Body of pancreas (tissue), 4 donors: ENCODE measurements at regions not wholly inside any gene's neighbourhood (a gene's known extent, or its start where the extent isn't known, plus 50 kb on each side); places are given as distances from the start of the nearest gene placed in this dataset.

Experiments
- ATAC-seq: fragments of 150-250 bp; one replicate; pipeline ENCODE4 v1.9.1; 2016
- DNase-seq, 4 donors: peaks; one replicate each; pipeline ENCODE4 v3.0.0-alpha.2; 2019
- H3K27ac ChIP-seq, 4 donors: fragments of 200-600 bp; sonication (generic); 1 replicate in 3 of 4; 2 replicates in 1 of 4; pipeline versions ENCODE4 v1.5.1 to v1.6.1; 2016 to 2019; ENCODE audit warnings: mild to moderate bottlenecking in 1 of 4, mixed read lengths in 1 of 4, moderate library complexity in 1 of 4
- H3K27me3 ChIP-seq, 2 donors: fragments of 200-600 bp; sonication (generic); one replicate each; pipeline ENCODE4 v1.6.0; 2016; ENCODE audit warnings: mild to moderate bottlenecking in 1 of 2
- H3K36me3 ChIP-seq, 2 donors: fragments of 200-600 bp; sonication (generic); replicated peaks in 1 of 2; 2 replicates each; pipeline ENCODE4 v1.5.1; 2016; ENCODE audit warnings: low read depth in 2 of 2; ENCODE audit not compliant: insufficient read depth in 1 of 2
- H3K4me1 ChIP-seq: fragments of 200-600 bp; sonication (generic); one replicate; pipeline ENCODE4 v1.6.0; 2016
- H3K4me3 ChIP-seq, 2 donors: fragments of 200-600 bp; sonication (generic); 1 replicate in 1 of 2; 2 replicates in 1 of 2; pipeline ENCODE4 v1.5.1; 2016 to 2019
- H3K9me3 ChIP-seq, 3 donors: fragments of 200-600 bp; sonication (generic); 1 replicate in 2 of 3; 2 replicates in 1 of 3; pipeline ENCODE4 v1.5.1; 2016
- POLR2A ChIP-seq, 3 donors: fragments of 450-650 bp; IDR thresholded peaks; one replicate each; pipeline ENCODE4 v1.6.1; 2016; ENCODE audit warnings: antibody characterized with exemption in 3 of 3, mild to moderate bottlenecking in 2 of 3
- WGBS, 2 donors: methylation state at CpG; one replicate each; pipeline ENCODE4 v1.1.5; 2017; 5-methylcytosine and 5-hydroxymethylcytosine counted together
- intact Hi-C: fragments of 100-400 bp; cut with DNase I; formaldehyde crosslinking; loops from one replicate; pipeline ENCODE4 v1.15.1; 2023
- TF ChIP-seq, protein P1 (sequence below), 7 experiments: fragments of 450-650 bp in 4 of 7; fragments of 200-600 bp in 3 of 7; sonication (generic) in 3 of 7; IDR thresholded peaks; one replicate each; pipeline ENCODE4 v1.5.1; 2016 to 2019; ENCODE audit warnings: antibody characterized with exemption in 7 of 7

DNA sequence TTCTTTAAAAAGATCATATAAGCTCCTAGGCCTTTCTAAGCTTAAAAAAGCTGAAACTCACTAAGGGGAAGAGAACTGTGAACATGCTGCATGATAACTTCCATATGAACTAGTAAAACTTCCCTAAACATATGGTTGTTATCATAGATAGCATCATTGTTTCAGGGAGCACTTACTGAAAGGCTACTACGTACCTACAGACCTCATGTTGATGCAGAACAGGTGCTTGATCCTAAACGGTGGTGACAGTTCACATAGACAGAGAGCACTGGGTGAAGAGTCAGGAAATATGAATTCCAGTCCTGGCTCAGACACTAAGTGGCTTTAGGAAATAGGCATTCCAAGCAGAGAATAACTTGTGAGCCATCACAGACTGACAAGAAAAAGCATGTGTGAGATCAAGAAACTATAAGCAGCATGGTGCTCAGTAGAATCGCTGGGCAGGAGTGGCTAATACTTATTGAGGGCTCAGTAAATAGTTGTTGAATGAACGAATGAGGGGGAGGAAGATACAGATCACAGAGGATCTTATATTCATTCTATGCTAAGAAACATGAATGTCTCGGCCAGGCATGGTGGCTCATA is 78.4 kb upstream of the NUDT4 start:
- 62 to 73% methylated on average over 5 of the region's 5 CpGs for WGBS, 2 donors
- no peak for TF ChIP-seq POLR2A (IDR thresholded peaks at IDR 0.05)
- TF ChIP-seq, protein P1, sequence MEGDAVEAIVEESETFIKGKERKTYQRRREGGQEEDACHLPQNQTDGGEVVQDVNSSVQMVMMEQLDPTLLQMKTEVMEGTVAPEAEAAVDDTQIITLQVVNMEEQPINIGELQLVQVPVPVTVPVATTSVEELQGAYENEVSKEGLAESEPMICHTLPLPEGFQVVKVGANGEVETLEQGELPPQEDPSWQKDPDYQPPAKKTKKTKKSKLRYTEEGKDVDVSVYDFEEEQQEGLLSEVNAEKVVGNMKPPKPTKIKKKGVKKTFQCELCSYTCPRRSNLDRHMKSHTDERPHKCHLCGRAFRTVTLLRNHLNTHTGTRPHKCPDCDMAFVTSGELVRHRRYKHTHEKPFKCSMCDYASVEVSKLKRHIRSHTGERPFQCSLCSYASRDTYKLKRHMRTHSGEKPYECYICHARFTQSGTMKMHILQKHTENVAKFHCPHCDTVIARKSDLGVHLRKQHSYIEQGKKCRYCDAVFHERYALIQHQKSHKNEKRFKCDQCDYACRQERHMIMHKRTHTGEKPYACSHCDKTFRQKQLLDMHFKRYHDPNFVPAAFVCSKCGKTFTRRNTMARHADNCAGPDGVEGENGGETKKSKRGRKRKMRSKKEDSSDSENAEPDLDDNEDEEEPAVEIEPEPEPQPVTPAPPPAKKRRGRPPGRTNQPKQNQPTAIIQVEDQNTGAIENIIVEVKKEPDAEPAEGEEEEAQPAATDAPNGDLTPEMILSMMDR (IDR thresholded peaks at IDR 0.05), result no peak

DNA sequence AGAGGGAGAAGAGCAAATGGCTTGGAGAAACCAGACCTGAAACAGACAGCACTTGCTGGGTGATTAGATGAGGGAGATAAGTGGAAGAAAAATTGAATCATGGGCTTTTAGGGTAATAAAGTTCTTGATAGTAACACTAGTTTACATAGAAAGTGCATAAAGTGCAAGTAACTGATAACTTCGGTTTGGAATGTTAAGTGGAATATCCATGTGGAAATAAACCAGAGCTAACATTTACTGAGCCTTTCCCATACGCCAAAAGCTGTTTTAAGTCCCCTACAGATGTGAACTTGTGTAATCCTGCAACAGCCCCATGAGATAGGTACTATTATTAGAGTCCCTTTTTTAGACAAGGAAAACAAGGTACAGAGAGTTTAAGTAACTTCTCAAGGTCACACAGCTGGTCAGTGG is 77.1 kb upstream of the NUDT4 start:
- Histone ChIP-seq H3K36me3 (no peaks in the 10 kb centered on the region), H3K27me3 (no peaks in the 10 kb centered on the region), H3K27ac (no peak overlapping the region), H3K4me1 (no peaks in the 10 kb centered on the region), H3K4me3 (no peak overlapping the region), H3K9me3 (no peaks in the 10 kb centered on the region)
- ATAC-seq (no peak), DNase-seq (no peak)
- intact Hi-C loops, result no loop called here
- 38 to 42% methylated on average over 2 of the region's 2 CpGs for WGBS, 2 donors
- TF ChIP-seq POLR2A (IDR thresholded peaks at IDR 0.05), result no peak
- TF ChIP-seq, protein P1 (IDR thresholded peaks at IDR 0.05), result no peak

More for the DNA sequence above, 78.4 kb upstream of the NUDT4 start:
- DNase-seq, result no peak
- H3K27ac ChIP-seq, result no peak overlapping the region
- ATAC-seq, result no peak
- intact Hi-C loops, result no loop called here
- no peaks in the 10 kb centered on the region for H3K9me3 ChIP-seq
- no peaks in the 10 kb centered on the region for H3K4me1 ChIP-seq
- no peak overlapping the region for H3K4me3 ChIP-seq
- no peaks in the 10 kb centered on the region for H3K36me3 ChIP-seq
- H3K27me3 ChIP-seq, result no peaks in the 10 kb centered on the region

DNA sequence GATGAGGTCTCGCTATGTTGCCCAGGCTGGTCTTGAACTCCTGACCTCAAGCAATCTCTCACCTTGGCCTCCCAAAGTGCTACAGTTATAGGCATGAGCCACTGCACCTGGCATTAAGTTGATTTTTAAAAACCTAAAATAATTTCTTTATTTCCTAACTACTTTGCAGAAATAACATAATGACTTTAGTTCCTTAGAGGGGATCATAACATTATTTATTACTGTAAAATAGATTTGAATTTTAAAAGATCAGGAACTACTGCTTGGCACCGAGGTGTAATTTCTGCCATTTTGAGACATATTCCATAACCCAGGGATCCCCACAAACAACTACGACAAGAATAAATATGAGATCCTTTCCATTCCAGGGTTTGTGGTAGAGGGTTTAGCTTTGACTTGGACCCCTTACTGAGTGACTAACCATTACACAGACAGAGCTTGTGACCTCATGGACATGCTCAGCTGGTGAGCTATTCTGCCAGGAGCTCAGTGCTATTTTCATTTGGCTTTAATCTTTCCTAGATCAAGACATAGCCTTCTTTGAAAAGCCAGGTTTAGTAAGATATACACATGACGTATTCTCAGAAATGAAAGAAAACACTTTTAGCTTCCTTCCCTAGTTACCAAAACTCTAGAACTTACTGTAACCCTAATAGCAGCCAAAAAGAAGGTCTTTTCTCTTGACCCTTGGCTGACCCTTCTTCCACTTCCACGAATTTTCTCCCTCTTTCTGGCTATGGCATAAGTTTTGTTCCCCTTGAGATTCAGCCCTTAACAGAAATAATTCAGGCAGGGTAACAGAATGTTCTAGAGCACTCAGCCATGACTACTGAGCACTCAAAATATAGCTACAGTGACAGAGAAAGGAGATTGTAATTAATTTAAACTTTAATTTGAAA is 75.1 kb upstream of the NUDT4 start:
- peak in 1 of 4 donors; percentile 17 for DNase-seq
- WGBS, 2 donors, result 69 to 79% methylated on average over 5 of the region's 5 CpGs
- Histone ChIP-seq H3K36me3 (no peaks in the 10 kb centered on the region), H3K27ac (no peak overlapping the region), H3K4me3 (no peak overlapping the region), H3K4me1 (no peaks in the 10 kb centered on the region), H3K9me3 (no peaks in the 10 kb centered on the region), H3K27me3 (no peaks in the 10 kb centered on the region)
- intact Hi-C loops, result no loop called here
- TF ChIP-seq POLR2A (IDR thresholded peaks at IDR 0.05), result no peak
- TF ChIP-seq, protein P1 (IDR thresholded peaks at IDR 0.05), result no peak
- peak; percentile 65 for ATAC-seq

DNA sequence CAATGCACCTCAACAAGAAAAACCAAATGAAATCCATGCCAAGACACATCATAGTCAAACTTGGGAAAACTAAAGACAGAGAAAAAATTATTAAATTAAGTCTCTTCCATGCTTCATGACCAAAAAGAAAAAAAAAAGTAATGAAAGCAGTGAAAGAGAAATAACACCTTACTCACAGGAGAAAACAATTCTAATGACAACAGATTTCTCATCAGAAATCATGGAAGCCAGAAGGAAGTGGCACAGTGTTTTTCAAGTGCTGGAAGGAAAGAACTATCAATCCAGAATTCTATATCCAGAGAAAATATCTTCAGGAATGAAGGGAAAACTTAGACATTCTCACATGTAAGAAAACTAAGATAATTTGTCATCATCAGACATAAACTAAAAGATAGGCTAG is 71.1 kb upstream of the NUDT4 start:
- intact Hi-C loops, result no loop called here
- no peaks in the 10 kb centered on the region for H3K9me3 ChIP-seq
- H3K4me1 ChIP-seq, result no peaks in the 10 kb centered on the region
- DNase-seq (no peak), ATAC-seq (no peak)
- TF ChIP-seq POLR2A (IDR thresholded peaks at IDR 0.05), result no peak
- TF ChIP-seq, protein P1 (IDR thresholded peaks at IDR 0.05), result no peak
- no peaks in the 10 kb centered on the region for H3K36me3 ChIP-seq
- H3K27me3 ChIP-seq, result no peaks in the 10 kb centered on the region
- no peak overlapping the region for H3K4me3 ChIP-seq
- no peak overlapping the region for H3K27ac ChIP-seq
